Fibroblast of skin of scalp (primary cell): ENCODE measurements at regions not wholly inside any gene's neighbourhood (a gene's known extent, or its start where the extent isn't known, plus 50 kb on each side); places are given as distances from the start of the nearest gene placed in this dataset.
"Not testable (repeated sequence)": the region's sequence is repeated elsewhere in the genome, so short reads cannot be mapped to it uniquely, and the experiment has no call there.

Experiments used
- DNase-seq: peaks from one replicate; pipeline ENCODE4 v3.0.0-alpha.2; 2013

DNA sequence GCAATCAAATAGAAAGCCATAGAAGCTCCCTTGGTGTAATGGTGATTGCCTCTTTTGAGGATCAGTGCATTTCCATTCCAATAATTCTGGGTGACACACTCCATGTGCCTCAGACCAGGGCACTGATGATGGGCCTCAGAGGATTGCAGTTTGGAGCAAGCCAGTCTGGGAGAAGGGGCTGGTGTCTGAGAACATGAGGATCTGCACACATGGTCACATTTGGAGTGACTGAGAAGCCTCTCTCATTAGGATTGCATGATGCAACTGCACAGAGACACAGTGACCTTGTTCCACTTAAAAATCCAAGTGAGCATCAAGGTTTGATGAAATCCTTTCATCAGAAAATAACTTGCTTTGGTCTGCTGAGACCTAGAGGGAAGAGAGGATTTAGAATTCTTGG, 216.4 kb downstream of the ANKRD30B start:
- DNase-seq: no peak

DNA sequence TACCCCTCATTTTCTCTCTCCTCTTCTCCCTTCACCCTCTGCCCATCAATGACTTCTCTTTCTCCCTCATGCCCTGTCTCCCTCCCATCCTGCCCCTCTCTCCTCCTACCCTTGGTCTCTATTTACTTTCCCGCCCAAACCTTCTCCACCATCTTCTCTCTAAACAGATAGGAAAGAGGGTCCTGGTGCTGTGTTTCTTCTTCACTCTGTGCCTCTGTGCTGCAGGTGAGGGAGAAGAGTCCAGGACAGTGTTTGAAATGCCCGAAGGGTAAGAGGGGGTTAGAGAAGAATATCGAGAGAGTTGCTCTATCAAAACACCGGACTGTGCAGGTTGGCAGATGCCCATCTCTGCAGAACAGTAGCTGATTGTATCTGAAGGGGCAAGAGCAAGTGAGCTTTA, 217.0 kb downstream of the ANKRD30B start:
- not testable (repeated sequence) for DNase-seq

DNA sequence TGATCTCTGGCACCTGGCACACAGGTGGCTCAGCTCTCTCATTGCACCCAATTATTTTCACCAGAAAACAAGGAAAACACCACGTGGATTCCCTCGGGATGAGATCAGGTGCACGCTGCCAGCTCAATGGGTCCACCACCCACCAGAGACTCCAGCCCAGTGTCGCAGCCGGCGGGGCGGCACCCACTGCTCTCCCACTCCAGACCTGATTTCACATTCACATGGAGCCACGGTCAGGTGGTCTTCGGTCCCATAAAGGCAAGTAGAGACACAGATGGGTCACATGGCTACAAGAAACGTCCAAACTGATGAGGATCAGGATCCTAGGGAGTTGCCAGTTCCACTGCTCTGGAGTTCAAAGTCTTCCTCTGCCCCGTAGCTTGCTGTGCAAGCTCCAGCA, 217.6 kb downstream of the ANKRD30B start:
- no peak for DNase-seq

DNA sequence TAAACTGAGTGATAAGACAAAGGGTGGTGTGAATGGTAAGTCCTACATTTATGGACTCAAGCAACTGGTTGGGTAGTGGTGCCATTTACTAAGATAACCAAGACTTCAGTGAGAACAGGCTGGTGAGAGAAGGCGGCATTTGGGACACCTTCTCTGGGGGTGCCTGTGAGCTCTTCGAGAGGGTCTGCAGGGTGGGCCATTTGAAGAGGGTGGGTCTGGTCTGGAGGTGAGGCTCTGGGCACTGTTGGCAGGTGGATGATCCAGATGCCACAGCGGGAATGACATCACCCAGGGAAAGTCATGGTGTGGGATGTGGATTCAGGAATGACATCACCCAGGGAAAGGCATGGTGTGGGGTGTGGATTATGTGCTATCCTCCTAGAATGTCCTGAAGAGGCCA, 219.3 kb downstream of the ANKRD30B start:
- DNase-seq: not testable (repeated sequence)

DNA sequence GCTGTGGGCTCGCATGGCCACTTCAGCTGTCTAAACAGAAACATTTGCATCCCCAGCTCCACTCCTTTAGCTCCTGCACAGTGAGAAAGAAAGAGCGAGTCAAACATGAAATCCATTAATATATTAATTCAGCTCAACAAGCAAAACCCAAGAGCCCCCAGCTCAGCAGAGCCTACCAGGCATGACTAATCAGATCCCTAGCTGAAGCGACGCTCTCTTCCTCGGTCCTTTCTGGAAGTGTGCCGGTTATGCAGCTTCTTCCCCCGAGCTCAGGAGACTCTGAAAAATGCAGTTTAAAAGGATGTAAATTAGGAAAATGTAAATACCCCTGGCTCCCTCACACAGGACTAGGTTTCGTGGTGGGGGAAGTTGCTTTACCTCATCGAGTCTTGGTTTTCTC, 221.5 kb downstream of the ANKRD30B start:
- DNase-seq: peak; percentile 11

DNA sequence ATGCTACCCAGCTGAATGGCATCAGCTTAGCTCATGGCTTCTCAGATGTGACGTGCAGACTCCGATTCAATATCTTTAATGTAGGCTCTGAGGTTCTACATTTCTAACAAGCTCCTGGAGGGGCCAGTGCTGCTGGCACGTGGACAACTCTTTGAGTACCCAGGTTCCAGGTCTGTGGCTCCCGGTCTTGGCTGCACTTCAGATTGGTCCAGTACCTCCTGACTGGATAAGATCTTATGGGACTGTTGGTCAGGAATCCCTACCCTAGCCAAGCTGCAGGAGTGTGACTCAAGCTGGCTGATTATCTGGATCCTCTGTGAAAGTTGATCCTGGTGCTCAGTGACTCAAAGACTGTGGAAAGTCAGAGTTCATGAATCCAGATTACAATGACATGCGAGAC, 222.1 kb downstream of the ANKRD30B start:
- DNase-seq: peak; percentile 33

DNA sequence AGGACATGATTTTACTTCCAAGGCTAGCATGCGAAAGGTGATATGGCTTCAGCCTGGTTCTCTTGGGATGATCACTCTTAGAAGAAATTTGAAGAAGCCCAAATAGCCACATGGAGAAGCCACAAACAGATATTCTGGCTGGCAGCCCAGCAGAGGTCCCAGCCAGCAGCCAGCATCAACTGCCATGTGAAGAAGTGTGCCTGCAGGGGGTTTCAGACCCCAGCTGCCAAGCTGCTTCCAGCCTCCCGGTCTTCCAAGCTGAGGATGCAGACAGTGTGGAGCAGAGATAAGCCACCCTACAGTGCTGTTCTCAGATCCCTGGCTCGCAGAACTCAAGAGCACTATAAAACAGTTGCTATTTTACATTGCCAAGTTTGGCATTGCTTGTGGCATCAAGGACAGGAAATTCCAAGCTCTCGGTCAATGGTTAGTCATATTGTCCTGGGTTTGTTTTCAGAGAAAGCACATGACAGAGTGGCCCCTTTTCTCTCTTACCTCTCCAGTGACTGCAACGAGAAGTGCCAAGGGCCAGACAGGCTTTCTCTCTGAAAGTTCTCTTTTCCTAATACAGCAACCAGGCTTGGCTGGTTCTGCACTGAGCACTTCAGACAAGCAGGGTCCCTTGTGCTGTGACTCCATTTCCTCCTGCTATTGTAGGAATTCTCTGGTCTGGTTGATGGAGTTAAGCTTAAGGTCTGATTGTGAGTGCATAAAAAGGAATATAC, 223.7 kb downstream of the ANKRD30B start:
- peak; percentile 75 for DNase-seq

DNA sequence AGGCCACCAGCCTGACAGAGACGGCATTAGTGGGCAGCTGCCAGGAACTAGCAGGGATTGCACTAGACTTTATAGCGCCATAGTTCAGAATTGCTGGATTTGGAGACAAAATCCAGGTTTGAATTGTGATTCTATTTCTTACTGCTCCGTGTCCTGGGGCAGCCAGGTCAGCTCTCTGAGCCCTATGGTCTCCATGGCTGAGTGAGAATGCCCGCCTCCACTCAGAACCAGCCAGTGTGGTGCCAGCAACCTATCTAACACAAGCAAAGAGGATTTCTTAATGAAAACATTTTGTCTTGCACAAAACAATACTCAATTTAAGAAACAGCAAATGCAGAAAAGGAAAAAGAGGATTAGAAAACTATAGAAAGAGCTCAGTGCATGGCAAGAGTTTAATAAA, 225.4 kb downstream of the ANKRD30B start:
- DNase-seq: not testable (repeated sequence)

DNA sequence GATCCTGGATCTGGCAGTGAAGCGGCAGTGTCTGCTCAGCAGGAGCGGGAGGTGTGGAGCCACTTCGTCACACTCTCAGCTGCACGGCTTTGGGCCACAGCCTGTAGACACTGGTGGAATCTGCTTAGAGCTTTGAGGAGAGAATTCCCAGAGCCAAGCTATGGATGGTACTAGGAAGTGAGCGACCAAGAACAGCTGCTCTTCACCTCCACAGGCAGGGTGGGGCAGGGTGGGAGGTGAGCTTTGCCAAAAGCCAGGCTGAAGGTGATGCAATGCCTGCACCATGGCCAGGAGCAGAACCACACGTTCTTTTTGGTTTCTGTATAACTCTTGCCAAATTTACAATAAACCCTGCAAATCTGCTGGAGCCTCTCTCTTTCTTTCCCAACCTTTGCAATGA, 226.1 kb downstream of the ANKRD30B start:
- no peak for DNase-seq

DNA sequence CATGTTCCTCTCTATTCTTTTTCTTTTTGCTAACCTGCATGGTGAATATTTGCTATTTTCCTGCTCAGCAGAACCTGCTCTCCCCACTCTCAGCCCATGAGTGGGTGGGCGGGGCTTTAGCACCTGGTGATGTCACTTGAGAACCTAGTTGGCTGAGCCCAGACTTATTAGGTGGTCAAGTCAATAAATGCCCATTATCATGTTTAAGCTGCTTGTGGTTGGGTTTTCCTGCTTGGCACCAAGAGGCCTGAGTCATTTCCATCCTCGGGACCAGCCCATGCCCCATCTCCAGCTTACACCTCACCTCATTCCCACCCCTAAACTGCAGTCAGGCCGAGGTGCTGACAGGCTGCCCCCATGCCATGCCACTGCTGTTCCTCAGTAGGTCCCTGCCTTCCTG, 226.6 kb downstream of the ANKRD30B start:
- no peak for DNase-seq

DNA sequence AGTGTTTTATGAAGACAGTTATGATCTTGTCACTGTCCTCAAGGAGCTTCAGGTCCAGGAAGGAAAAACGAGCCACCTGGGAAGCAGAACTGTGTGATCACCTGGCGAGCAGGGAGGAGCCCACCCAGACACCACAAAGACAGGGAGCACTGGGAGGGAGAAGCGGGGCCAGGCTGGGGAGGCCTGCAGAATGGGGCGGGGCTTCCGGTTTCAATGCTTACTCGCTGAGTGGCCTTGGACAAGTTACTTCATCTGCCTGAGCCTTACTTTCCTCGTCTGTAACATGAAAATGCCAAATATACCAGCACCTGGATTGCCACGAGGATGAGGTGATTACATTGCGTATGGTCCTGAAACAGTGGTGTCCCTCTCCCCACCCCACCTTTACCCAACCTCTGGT, 227.5 kb downstream of the ANKRD30B start:
- DNase-seq: no peak

DNA sequence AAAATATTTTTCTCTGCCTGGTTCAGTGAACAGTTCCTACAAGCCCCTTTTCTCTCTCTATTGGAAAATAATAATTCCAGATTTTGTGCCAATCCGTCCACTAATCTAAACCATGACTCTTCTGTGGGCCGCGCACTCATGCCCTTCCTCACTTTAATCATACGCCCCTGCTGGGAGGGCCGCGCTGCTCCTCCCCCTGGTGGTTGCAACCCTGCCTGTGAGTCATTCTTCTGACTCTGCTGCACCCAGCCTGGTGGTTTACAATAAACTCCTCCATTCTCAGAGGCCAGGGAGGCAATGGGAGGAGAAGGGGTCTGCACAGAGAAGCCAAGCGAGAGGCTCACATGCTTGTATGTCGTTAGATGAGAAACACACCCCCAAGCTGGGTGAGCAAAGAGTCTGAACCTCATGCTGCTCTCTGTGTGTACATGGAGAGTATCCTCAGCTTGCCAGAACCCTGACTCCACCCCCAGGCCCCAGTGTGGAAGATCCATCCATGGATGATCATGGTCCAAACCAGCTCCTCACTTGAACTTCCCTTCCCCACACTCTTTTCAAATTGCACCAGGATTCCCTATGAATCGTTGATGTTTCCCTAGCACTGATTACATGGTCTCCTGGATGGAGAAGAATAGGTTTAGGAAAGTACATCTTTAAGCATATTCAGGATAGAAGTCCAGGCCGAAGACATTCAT, 228.9 kb downstream of the ANKRD30B start:
- DNase-seq: peak; percentile 57

DNA sequence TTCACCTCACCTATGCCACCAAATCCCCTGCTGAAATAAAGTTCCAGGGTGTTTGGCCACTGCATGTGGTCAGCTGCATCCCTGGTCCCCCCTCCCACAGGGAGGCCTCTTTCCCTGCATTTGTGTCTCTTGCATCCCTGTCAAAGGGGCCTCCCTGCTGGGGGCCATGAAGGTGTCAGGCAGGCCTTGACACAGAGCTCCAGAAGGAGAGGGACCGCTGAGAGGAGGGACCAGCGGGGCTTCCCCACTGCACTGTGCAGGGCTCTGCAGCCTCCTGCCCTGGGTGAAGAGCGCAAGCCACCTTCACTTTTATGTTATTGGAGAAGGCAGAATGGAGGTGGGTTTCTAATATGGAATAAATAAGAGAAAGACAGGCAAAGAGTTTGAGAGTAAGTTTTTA, 230.2 kb downstream of the ANKRD30B start:
- DNase-seq: no peak

DNA sequence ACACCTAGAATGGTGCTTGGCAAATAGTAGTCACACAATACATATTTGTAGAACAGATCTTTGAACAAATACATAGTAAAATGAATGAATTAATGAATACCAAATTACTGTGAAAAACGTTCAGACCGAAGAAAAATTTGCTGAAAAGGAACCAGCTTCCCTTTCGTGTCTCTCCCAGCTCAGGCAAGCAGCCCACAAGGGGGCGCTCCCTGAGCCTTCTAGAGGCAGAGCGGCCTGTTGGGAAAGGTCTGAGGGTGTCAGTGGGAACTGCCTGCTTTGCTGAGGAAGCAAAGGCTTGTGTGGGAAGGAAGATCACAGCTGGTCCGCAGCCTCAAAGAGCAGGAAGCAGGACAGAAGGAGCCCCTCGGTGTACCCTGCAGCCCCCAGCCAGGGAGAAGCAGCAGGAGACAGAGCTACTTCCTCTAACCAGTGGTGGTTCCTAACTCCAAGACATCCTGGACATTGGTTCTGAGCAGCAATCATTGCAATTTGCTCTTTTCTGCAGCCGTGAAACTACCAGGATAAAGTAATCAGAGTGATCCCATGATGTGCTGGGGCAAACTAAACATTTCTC, 231.1 kb downstream of the ANKRD30B start:
- peak; percentile 40 for DNase-seq

DNA sequence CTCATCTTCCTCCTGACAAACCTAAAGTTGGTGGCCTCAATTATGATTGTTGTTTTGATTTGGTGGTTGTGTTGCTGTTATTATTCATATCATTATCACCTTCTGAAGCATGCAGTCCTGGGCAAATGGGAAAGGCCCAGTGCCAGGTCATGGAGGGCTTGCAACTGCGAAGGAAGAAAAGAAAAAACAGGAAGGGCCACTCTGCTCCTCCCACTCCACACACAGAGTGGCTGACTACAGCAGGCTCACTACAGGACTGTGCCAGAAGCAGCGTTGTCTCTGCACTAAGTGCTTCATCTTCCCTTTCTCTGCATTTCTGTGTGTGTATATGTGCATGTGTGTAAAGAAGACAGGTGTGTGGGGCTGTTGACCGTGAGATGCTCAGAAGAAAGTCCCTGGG, 231.9 kb downstream of the ANKRD30B start:
- no peak for DNase-seq

DNA sequence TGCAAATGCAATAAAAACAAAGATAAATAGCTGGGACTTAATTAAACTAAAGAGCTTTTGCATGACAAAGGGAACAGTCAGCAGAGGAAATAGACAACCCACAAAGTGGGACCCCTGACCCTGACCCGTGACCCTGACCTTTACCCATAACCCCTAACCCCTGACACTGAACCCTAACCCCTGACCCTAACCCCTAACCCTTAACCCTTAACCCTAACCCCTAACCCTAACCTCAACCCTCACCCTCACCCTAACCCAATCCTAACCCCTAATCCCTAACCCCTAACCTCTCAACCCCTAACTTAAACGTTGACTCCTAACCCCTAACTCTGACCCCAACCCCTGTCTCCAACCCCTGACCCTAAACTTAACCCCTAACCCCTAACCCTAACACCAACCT, 236.6 kb downstream of the ANKRD30B start:
- DNase-seq: not testable (repeated sequence)

DNA sequence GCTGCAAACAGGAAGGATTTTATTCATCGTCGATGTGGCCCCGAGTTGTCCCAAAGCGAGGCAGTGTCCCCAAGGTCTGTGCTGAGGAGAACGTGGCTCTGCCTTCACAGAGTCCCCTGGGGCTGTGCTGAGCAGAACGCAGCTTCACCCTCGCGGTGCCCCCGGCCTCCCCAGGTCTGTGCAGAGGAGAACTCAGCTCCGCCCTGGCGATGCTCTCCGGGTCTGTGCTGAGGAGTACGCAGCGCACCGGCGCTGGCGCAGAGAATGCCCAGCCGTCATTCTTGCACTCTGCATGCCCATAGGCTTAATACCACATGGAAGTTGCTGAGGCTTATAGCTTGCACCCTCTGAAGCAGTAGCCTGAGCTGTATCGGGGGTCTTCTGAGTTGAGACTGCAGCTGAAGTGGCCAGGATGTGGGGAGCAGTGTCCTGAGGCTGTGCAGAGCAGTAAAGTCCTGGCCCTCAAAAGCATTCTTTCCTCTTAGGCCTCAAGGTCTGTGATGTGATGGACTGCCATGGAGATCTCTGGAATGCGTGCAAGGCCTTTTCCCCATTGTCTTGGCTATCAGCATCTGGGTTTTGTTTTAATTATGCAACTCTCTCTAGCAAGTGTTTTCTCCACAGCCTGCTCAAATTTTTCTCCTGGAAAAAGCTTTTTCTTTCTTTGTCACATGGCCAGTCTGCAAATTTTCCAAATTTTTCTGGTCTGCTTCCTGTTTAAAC, 237.5 kb downstream of the ANKRD30B start:
- DNase-seq: peak; percentile 16

DNA sequence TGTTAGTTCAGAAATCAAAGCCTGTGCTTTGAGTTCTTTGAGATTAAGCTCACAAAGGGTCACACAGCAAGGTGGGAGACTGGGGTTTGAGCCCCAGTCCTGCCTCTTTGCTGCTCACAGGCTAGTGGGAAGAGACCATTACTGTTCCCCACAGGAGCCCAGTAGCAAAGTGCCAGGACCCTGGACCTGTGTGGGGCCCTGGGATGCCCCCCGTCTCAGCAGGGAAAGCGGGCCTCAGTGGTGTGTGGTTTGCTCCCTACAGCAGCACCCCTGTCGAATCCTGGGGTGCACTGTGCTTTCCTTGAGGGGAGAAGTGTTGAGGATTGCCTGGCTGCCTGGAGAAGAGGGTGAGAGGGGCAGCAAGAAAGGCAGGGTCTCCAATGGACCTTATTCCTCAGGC, 239.4 kb downstream of the ANKRD30B start:
- not testable (repeated sequence) for DNase-seq

DNA sequence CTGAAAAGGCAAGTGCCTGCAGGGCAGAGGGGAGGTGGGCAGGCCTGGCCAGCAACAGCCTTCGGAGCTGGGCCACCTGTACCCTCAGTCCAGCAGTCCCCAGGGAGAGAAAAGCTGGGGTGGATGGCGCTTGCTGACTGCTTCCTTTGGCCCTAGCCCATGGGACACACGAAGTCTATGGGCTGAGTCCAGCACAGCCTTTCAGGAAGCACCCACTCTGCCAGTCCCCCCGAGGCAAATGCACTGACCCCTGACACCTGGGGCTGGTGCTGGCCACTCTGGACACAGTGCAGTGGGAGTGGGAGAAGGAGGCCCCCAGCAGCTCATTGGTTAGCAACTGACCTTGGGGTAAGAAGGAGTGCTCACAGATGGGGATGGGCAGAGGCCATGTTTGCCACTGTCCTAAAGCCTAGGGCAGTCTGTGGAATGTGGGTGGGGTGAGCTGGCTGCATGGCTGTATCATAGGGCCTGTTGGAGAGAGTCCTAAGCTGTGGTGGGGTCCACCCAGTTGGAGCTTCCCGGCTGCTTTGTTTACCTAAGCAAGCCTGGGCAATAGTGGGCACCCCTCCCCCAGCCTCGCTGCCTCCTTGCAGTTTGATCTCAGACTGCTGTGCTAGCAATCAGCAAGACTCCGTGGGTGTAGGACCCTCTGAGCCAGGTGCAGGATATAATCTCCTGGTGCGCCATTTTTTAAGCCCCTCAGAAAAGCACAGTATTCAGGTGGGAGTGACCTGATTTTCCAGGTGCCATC, 240.2 kb downstream of the ANKRD30B start:
- not testable (repeated sequence) for DNase-seq

DNA sequence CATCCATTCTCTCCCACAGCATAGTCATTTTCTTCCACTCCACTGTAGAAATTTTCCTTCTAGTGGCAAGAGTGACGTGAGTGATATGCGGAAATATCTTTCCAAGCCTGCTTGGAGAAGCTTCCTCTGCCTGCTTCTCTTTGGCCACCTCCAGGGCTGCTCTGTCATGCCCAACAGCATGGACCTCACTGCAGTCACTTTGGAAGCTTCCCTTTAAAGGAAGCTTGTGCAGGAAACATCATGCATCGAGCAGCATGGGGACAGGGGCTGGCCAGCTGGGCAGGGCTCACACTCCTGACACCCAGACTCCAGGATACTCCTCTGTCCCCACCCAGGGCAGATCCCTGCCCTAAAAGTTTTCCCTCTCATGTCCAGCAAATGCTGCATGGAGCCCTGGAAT, 241.6 kb downstream of the ANKRD30B start:
- not testable (repeated sequence) for DNase-seq

DNA sequence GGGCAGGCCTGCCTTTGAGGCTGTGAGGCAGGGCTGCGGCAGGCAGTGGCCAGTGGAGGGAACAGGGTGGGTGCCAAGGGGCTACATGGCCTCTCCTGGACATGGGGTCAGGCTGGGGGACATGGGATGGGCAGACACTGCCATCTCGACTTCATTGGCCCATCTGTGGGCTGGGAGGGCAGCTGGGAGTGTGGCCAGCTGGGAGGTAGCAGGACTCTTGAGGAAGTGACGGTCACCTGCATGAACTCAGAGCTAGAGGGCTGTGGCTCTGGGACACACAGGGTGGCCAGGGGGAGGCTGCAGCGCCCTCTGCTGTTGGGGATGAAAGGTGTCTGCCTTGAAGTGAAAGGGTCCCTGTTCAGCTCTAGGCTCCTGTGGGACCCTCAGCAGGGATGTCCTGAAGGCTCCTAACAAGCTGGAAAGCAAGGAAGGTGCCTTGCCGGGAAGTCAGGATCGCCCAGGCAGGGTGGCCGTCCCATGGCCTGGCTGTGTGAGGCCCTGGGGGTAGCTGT, 244.0 kb downstream of the ANKRD30B start:
- DNase-seq: not testable (repeated sequence)

DNA sequence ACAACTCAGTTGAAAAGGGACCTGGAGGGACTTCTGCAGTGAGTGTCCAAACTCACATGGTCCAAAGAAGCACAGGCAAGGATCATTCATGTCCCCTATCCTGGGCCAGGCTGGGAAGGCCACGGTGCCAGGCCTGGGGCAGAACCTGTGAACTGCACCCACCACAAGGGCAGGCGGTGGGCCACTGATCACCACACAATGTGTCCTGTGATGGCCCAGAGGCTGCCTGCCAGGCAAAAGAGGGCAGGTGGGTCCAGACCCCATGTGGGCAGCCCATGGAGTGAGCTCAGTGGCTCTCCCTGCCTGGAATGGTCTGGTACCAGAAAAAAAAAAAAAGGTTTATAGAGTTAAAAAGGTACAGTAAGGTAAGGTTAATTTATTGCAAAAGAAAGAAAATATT, 244.8 kb downstream of the ANKRD30B start:
- DNase-seq: not testable (repeated sequence)
